ENCODE measurements at regions not wholly inside any gene's neighbourhood (a gene's known extent, or its start where the extent isn't known, plus 50 kb on each side); places are given as distances from the start of the nearest gene placed in this dataset.

DNA sequence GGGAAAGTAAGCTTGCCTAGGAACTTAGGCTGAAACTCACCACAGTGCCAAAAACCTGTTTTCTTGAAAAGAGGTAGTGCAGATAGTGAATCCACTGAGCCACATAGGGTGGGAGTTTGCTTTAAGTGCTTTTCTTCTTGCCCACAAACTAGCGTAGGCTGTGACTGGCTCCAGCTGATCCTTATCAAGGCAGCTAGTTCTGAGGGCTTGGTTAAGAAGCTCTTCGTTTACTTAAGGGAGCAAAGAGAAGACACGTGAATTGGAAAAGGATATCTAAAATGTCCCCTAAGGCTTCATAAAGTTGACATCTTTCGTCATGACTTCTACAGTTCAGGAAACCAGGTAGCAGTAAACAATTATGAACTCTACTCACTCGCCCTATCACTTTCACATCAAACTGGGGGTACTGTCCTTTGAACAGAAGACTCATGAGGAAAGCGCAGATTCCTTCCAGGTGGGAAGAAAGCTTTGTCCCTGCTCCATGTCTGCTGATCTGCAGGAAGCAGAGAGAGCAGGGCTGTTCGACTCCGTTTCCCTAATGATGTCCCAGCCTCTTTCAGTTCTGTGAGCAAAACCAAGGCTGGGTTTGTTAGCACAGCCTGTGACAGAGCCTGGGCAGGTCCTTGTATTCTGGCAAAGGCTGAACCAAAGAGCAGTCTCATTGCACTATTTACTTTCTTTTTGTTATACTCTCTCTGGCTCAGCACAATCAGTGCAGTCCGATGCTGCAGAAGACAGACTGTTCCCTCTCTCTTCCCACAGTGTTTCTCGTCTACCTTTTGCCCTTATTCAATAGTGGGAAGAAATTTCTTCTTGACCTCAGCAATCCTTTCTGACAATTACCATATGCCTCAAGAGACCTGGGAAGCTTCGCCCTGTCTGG lies 93.5 kb upstream of the ETV6 start:
- no peaks in the 10 kb centered on the region for H3K9me3 ChIP-seq (ENCODE audit: low read depth, low read length)
- H3K36me3 ChIP-seq (ENCODE audit: insufficient read depth, low read length) = no peaks in the 10 kb centered on the region
- H3K27ac ChIP-seq = no peak overlapping the region
- no peak for DNase-seq (ENCODE audit: low read depth, low spot score)
- TF ChIP-seq EZH2 (IDR thresholded peaks at IDR 0.05) = no peak
- no peak for TF ChIP-seq POLR2AphosphoS5 (IDR thresholded peaks at IDR 0.05; ENCODE audit: borderline replicate concordance, low read depth, low read length)
- no peak for TF ChIP-seq FOXP2 (optimal IDR thresholded peaks at IDR 0.05; ENCODE audit: control extremely low read depth, extremely low read length, insufficient read depth)
- no peak overlapping the region for H3K9ac ChIP-seq (ENCODE audit: insufficient read length)
- no peak overlapping the region for H3K4me3 ChIP-seq

DNA sequence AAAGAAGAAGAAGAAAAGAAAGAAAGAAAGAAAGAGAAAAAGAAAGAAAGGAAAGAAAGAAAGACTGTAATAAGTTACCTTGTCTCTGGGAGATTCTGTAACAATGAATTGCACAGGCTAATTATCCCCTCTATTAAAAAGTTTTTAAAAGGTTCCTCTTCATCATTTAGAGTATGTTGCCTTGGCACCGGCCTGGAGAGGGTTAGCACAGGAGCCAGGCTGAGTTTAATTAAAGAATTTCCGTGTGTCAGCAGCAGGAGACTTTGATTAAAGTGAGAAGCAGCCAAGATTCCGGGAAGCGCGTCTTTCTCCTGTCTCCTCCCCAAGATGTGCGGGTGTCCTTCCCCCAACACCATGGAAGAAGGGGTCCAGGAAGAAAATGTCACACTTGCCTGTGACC lies 92.8 kb upstream of the ETV6 start:
- no peak for DNase-seq (ENCODE audit: low read depth, low spot score)
- TF ChIP-seq EZH2 (IDR thresholded peaks at IDR 0.05) (no peak), POLR2AphosphoS5 (IDR thresholded peaks at IDR 0.05; ENCODE audit: borderline replicate concordance, low read depth, low read length) (no peak), FOXP2 (optimal IDR thresholded peaks at IDR 0.05; ENCODE audit: control extremely low read depth, extremely low read length, insufficient read depth) (no peak)

DNA sequence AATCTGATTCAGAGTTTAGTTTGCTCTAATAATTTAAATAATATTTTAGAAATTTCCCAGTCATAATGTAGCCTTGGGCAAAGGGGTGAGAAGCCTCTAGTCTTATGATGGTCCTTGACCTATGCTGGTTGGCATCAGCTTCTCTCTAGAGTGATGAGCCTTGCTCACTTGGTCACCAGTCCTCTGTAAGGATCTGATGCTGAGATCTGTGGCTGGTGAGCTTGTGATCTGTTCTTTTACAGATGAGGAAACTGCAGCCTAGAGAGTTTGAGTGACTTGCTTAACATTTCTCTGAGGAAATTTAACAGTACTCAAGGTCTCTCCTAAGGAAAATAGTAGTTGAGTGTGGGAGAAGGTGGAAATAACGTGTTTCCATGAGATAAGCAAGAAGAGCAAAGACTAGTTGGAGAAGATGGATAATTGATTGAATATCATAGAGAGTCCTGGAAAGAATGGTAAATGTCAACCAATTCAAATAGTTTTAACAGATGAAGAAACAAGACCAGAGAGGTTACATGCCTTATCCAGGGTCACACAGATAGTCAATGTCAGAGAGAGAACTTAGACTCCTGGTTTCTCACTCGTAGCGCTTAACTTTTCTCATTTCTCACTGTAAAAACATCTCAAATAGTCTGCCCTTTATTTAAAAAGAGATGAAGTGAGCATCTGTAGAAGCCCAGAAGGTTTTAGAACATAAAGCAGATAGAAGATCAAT lies 89.7 kb upstream of the ETV6 start:
- no peak for DNase-seq (ENCODE audit: low read depth, low spot score)
- Histone ChIP-seq H3K27ac (no peak overlapping the region), H3K36me3 (ENCODE audit: insufficient read depth, low read length) (no peaks in the 10 kb centered on the region), H3K9me3 (ENCODE audit: low read depth, low read length) (no peaks in the 10 kb centered on the region), H3K9ac (ENCODE audit: insufficient read length) (no peak overlapping the region), H3K4me3 (no peak overlapping the region)
- TF ChIP-seq POLR2AphosphoS5 (IDR thresholded peaks at IDR 0.05; ENCODE audit: borderline replicate concordance, low read depth, low read length) = no peak
- TF ChIP-seq EZH2 (IDR thresholded peaks at IDR 0.05) = no peak
- TF ChIP-seq FOXP2 (optimal IDR thresholded peaks at IDR 0.05; ENCODE audit: control extremely low read depth, extremely low read length, insufficient read depth) = no peak

More for the DNA sequence above, 92.8 kb upstream of the ETV6 start:
- H3K27ac ChIP-seq = no peak overlapping the region
- no peak overlapping the region for H3K4me3 ChIP-seq
- H3K9me3 ChIP-seq (ENCODE audit: low read depth, low read length) = no peaks in the 10 kb centered on the region
- no peaks in the 10 kb centered on the region for H3K36me3 ChIP-seq (ENCODE audit: insufficient read depth, low read length)
- H3K9ac ChIP-seq (ENCODE audit: insufficient read length) = no peak overlapping the region

DNA sequence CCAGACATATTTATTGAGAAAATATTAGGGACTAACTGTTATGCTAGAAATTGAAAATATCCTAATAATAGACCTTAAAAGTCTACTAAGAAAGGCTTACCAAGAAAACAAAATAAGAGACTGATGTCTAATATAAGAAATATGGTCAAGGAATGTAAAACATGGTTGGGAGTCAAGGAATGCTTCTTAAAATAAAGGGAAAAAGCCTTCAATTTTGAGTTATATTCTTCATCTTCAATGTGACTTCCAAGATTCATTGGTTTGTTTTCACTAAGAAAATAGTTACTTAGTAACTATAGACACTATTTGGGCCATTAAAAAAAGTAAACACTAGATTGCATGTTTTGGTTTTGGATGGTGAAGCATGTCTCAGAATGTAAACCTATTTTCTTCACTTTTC lies 88.1 kb upstream of the ETV6 start:
- Histone ChIP-seq H3K4me3 (no peak overlapping the region), H3K9me3 (ENCODE audit: low read depth, low read length) (no peaks in the 10 kb centered on the region), H3K9ac (ENCODE audit: insufficient read length) (no peak overlapping the region), H3K36me3 (ENCODE audit: insufficient read depth, low read length) (no peaks in the 10 kb centered on the region), H3K27ac (no peak overlapping the region)
- no peak for DNase-seq (ENCODE audit: low read depth, low spot score)
- TF ChIP-seq FOXP2 (optimal IDR thresholded peaks at IDR 0.05; ENCODE audit: control extremely low read depth, extremely low read length, insufficient read depth) (no peak), EZH2 (IDR thresholded peaks at IDR 0.05) (no peak)

DNA sequence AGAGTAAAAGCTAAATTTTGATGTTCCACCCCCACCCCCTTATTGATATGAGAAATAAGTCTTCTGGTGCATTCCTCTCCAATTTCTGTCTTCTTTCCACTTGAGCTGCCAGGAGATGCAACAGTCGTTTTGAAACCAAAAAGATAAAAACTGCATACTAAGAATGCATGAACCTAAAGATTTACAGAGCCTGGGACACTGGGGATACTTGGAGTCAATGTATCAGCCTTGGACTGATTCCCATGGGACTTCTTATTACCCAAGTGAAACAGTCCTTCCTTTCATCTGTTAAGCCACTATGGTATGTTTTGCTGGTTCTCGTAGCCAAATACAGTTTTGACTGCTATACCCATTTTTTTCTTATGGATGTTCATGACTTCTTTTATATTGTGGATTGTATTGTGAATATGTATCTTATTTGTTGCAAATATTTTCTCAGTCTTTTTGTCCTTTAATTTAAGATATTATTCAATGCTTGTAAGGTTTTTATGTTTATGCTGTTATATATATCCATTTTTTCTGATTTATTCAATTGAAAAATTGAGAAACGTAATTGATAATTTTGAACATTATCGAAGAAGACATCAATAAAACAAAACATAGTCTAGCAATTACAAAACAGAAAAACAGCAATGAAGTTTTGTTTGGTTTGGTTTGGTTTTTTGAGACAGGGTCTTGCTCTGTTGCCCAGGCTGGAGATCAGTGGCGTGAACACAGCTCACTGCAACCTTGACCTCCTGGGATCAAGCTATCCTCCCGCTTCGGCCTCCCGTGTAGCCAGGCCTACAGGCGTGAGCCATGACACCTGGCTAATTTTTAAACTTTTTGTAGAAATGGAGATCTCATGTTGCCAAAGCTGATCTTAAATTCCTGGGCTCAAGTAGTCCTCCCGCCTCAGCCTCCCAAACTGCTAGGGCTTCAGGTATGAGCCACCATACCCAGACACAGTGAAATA lies 85.4 kb upstream of the ETV6 start:
- no peak overlapping the region for H3K9ac ChIP-seq (ENCODE audit: insufficient read length)
- DNase-seq (ENCODE audit: low read depth, low spot score) = no peak
- no peak for TF ChIP-seq EZH2 (IDR thresholded peaks at IDR 0.05)
- TF ChIP-seq POLR2AphosphoS5 (IDR thresholded peaks at IDR 0.05; ENCODE audit: borderline replicate concordance, low read depth, low read length) = no peak
- TF ChIP-seq FOXP2 (optimal IDR thresholded peaks at IDR 0.05; ENCODE audit: control extremely low read depth, extremely low read length, insufficient read depth) = no peak
- no peaks in the 10 kb centered on the region for H3K36me3 ChIP-seq (ENCODE audit: insufficient read depth, low read length)
- no peak overlapping the region for H3K4me3 ChIP-seq
- H3K27ac ChIP-seq = no peak overlapping the region
- H3K9me3 ChIP-seq (ENCODE audit: low read depth, low read length) = no peaks in the 10 kb centered on the region

DNA sequence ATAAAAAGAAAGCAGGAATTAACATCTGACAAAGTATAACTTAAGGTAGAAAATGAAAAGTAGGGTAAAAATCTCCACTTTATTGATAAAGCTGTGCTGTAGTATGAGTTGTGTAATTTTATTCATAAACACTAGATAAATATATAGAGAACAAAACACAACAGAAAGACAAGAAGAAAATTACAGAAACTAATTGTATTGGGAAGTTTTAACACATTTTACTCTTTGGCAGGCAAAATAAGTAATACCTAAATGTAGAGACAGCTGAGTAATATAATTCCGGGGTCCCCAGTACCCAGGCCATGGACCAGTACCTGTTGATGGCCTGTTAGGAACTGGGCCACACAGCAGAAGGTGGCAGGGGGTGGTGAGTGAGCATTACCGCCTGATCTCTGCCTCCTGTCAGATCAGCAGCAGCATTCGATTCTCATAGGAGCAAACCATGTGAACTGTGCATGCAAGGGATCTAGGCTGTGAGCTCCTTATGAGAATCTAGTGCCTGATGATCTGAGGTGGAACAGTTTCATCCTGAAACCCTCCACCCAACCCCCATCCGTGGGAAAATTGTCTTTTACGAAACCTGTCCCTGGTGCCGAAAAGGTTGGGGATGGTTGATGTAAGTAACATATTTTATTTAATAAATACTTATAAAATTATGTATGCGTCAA lies 84.4 kb upstream of the ETV6 start:
- no peak for DNase-seq (ENCODE audit: low read depth, low spot score)
- no peak overlapping the region for H3K9ac ChIP-seq (ENCODE audit: insufficient read length)
- no peaks in the 10 kb centered on the region for H3K9me3 ChIP-seq (ENCODE audit: low read depth, low read length)
- TF ChIP-seq FOXP2 (optimal IDR thresholded peaks at IDR 0.05; ENCODE audit: control extremely low read depth, extremely low read length, insufficient read depth) = no peak
- TF ChIP-seq EZH2 (IDR thresholded peaks at IDR 0.05) = no peak
- no peak for TF ChIP-seq POLR2AphosphoS5 (IDR thresholded peaks at IDR 0.05; ENCODE audit: borderline replicate concordance, low read depth, low read length)
- H3K27ac ChIP-seq = no peak overlapping the region
- H3K4me3 ChIP-seq = no peak overlapping the region
- H3K36me3 ChIP-seq (ENCODE audit: insufficient read depth, low read length) = no peaks in the 10 kb centered on the region

DNA sequence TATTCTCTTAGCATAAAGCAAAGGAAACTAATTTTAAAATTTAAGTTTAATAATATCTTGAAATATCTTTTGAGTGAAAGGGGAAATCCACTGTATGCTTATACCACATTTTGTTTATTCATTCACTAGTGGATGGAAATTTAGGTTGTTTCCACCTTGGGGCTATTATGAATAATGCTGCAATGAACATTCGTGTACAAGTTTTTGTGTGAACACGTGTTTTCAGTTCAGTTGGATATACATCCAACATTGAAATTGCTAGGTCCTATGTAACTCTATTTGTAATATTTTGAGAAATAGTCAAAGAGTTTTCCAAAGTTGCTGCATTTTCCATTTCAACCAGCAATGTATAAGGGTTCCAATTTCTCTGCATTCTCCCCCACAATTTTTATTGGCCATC lies 83.7 kb upstream of the ETV6 start:
- Histone ChIP-seq H3K9ac (ENCODE audit: insufficient read length) (no peak overlapping the region), H3K27ac (no peak overlapping the region), H3K9me3 (ENCODE audit: low read depth, low read length) (no peaks in the 10 kb centered on the region), H3K36me3 (ENCODE audit: insufficient read depth, low read length) (no peaks in the 10 kb centered on the region), H3K4me3 (no peak overlapping the region)
- TF ChIP-seq POLR2AphosphoS5 (IDR thresholded peaks at IDR 0.05; ENCODE audit: borderline replicate concordance, low read depth, low read length) = no peak
- no peak for TF ChIP-seq FOXP2 (optimal IDR thresholded peaks at IDR 0.05; ENCODE audit: control extremely low read depth, extremely low read length, insufficient read depth)
- TF ChIP-seq EZH2 (IDR thresholded peaks at IDR 0.05) = no peak
- DNase-seq (ENCODE audit: low read depth, low spot score) = no peak
